ENCODE measurements at regions not wholly inside any gene's neighbourhood (a gene's known extent, or its start where the extent isn't known, plus 50 kb on each side); places are given as distances from the start of the nearest gene placed in this dataset.

- Histone ChIP-seq H3K27me3 (replicated peaks in 1 of 2; ENCODE audit: control insufficient read depth in 2 of 2, insufficient read depth in 2 of 2, low read length in 1 of 2) (no peaks in the 10 kb centered on the region), H3K9ac (ENCODE audit: control insufficient read depth, insufficient read depth, low read length) (no peak overlapping the region), H3K4me2 (ENCODE audit: control insufficient read depth, insufficient read depth) (no peak overlapping the region), H3K4me3 (no peak overlapping the region), H3K79me2 (ENCODE audit: control insufficient read depth, insufficient read depth, low read length) (no peaks in the 10 kb centered on the region), H3K27ac (ENCODE audit: control insufficient read depth, insufficient read depth) (no peak overlapping the region), H3K36me3 (ENCODE audit: control insufficient read depth in 2 of 2, insufficient read depth in 2 of 2, low read length in 1 of 2) (no peaks in the 10 kb centered on the region), H4K20me1 (ENCODE audit: control insufficient read depth, insufficient read depth) (no peaks in the 10 kb centered on the region), H2AFZ (ENCODE audit: control insufficient read depth, low read depth, low read length) (no peak overlapping the region), H3K9me3 (replicated peaks; ENCODE audit: control insufficient read depth, insufficient read depth, low read length) (no peaks in the 10 kb centered on the region), H3K4me1 (ENCODE audit: control insufficient read depth, insufficient read depth, low read length) (no peaks in the 10 kb centered on the region)
- SMC1A ChIA-PET (ENCODE audit: uncharacterized antibody, unreplicated experiment) = no interaction called here
- BruUV-seq (replicated peaks) = no TSS peak
- DNase-seq (ENCODE audit: low read depth, low spot score) = no peak
- 0% methylated on average over 2 of the region's 2 CpGs for WGBS (ENCODE audit: insufficient coverage, insufficient replicate concordance, low lambda C conversion rate, missing lambda C conversion rate)
- peak; percentile 18; the same call in 2 of the 3 replicates for ATAC-seq
- in situ Hi-C loops (cut with MboI) (no loop called here), intact Hi-C loops (cut with micrococcal nuclease; ENCODE audit: unreplicated experiment) (no loop called here)
- POLR2A ChIA-PET = no interaction called here
- RAD21 ChIA-PET (ENCODE audit: unreplicated experiment) = no interaction called here
- no peak for FAIRE-seq
- CTCF ChIA-PET = no interaction called here
- no peak for TF ChIP-seq PBX3 (IDR thresholded peaks at IDR 0.05; ENCODE audit: insufficient replicate concordance, low read depth, low read length)
- no peak for TF ChIP-seq TCF3 (IDR thresholded peaks at IDR 0.05; ENCODE audit: borderline replicate concordance, insufficient read depth, low read depth, low read length)
- TF ChIP-seq YBX1 (IDR thresholded peaks at IDR 0.05) = no peak
- TF ChIP-seq RUNX3 (IDR thresholded peaks at IDR 0.05; ENCODE audit: low read length) = no peak
- TF ChIP-seq TAF1 (IDR thresholded peaks at IDR 0.05; ENCODE audit: borderline replicate concordance, low read depth, low read length) = no peak
- TF ChIP-seq ZBED1 (IDR thresholded peaks at IDR 0.05; ENCODE audit: borderline replicate concordance) = no peak
- TF ChIP-seq WRNIP1 (IDR thresholded peaks at IDR 0.05; ENCODE audit: borderline replicate concordance, low read depth, low read length) = no peak
- TF ChIP-seq RELB (IDR thresholded peaks at IDR 0.05; ENCODE audit: low read depth) = no peak
- TF ChIP-seq MLLT1 (IDR thresholded peaks at IDR 0.05) = no peak
- no peak for TF ChIP-seq ZBTB40 (IDR thresholded peaks at IDR 0.05; ENCODE audit: borderline replicate concordance)
- no peak for TF ChIP-seq ZBTB33 (IDR thresholded peaks at IDR 0.05)
Measured at GRCh38 chr13:85420136-85420535, 379.1 kb downstream of the SLITRK6 start.
